CD1c-positive myeloid dendritic cell (primary cell): ENCODE measurements at regions not wholly inside any gene's neighbourhood (a gene's known extent, or its start where the extent isn't known, plus 50 kb on each side); places are given as distances from the start of the nearest gene placed in this dataset.
"Not testable (repeated sequence)": the region's sequence is repeated elsewhere in the genome, so short reads cannot be mapped to it uniquely, and the experiment has no call there.

Source experiments
- DNase-seq: peaks from one replicate; pipeline ENCODE4 v3.0.0-alpha.2; 2016; ENCODE audit errors: extremely low spot score

- DNase-seq, result no peak
These were observed 1213.4 kb downstream of the STIM2 start for GRCh38 chr4:28073860-28074555.

GRCh38 chr4:28075401-28075956, 1214.8 kb downstream of the STIM2 start:
- no peak for DNase-seq

DNA sequence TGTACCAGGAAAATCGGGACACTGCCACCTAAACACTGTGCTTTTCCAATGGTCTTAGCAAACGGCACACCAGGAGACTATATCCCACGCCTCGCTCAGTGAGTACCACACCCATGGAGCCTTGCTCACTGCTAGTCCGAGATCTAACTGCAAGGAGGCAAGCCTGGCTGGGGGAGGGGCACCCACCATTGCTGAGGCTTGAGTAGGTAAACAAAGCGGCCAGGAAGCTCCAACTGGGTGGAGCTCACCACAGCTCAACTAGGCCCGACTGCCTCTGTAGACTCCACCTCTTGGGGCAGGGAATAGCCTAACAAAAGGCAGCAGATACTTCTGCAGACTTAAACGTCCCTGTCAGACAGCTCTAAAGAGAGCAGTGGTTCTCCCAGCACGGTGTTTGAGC, 1216.6 kb downstream of the STIM2 start:
- not testable (repeated sequence) for DNase-seq

GRCh38 chr4:28082686-28083390, 1222.2 kb downstream of the STIM2 start:
- DNase-seq, result no peak

GRCh38 chr4:28092610-28093009, 1232.0 kb downstream of the STIM2 start:
- DNase-seq, result no peak

DNA sequence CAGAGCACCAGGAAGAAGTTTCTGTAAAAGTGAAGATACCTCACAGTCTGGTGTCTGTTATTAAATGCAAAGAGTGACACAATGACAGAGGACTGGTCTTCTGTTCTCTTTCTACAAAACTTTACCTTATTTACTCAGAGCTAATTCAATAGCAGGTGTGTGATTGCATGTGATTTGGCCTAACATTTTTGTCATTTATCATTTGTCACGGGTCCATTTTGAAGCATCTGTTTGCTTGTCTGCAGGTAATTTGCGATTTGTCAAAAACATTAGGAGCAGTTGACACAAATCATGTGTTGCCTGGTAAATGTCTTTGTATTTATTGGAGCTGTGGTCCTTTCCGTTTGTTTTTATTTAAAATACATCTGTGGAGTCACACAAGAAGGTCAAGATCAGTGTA, 1232.4 kb downstream of the STIM2 start:
- no peak for DNase-seq

GRCh38 chr4:28101583-28101982, 1240.9 kb downstream of the STIM2 start:
- no peak for DNase-seq

DNA sequence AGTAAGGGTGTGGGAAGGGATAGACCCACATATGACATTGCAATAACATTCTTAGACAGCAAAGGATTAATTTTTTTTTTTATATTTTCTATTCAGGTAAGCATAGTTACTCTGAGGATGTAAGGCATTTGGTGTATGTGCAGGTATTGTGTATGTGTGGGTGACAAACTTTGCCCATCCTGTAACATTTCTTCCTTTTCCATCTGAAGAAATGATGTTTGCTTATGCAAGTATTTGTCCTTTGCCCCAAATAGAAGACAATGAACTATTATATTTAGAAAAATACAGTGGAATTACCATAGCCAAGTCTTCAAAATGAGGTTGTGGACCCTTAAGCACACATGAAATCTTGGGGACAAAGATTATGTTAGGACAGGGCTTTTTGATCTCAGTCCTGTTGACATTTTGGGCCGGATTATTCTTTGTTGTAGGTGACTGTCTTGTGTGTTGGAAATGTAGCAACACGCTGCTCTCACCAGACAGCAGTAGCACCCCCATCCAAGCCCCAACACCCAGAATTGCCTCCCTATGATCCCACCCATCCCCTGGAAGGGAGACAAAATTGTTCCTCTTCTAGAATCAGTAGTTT, 1244.7 kb downstream of the STIM2 start:
- DNase-seq, result no peak

DNA sequence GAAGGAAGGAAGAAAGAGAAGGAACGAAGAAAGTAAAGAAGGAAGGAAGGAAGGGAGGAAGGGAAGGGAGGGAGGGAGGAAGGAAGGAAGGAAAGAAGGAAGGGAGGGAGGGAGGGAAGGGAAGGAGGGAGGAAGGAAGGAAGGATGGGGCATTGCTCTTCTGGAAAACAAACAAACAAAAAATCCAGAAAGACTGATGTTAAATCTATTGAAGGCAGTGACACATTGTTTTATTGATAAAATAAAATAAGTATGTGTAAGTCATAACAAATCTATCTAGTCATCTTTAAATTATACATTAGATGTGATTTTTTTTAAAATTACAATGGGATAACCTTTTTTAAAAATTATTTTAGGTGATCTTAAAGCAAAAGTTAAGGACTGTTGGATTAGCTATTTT, 1245.5 kb downstream of the STIM2 start:
- DNase-seq, result no peak

DNA sequence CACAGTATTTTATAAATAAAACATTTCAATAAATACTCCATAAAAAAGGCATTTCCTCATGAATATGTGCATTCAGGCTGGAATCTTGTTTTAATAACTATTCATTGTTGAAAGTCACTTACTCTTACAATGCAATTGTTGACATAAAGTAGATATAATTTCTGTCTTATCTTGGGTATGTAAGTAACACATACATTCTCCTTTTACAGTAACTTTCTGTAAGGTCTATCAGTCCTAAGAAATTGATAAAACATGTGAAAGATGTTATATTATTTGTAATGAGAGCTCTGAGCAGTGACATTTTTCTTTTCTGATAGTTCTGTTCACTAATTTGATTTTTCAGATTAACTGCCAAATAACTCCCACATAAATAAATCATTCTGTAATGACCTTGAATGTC, 1249.2 kb downstream of the STIM2 start:
- no peak for DNase-seq

GRCh38 chr4:28112691-28113335, 1252.2 kb downstream of the STIM2 start:
- not testable (repeated sequence) for DNase-seq

DNA sequence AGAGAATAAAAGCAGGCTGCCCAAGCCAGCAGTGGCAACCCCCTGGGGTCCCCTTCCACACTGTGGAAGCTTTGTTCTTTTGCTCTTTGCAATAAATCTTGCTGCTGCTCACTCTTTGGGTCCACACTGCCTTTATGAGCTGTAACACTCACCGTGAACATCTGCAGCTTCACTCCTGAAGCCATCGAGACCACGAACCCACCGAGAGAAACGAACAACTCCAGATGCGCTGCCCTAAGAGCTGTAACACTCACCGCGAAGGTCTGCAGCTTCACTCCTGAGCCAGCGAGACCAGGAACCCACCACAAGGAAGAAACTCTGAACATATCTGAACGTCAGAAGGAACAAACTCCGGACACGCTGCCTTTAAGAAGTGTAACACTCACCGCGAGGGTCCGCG, 1252.9 kb downstream of the STIM2 start:
- DNase-seq, result not testable (repeated sequence)

DNA sequence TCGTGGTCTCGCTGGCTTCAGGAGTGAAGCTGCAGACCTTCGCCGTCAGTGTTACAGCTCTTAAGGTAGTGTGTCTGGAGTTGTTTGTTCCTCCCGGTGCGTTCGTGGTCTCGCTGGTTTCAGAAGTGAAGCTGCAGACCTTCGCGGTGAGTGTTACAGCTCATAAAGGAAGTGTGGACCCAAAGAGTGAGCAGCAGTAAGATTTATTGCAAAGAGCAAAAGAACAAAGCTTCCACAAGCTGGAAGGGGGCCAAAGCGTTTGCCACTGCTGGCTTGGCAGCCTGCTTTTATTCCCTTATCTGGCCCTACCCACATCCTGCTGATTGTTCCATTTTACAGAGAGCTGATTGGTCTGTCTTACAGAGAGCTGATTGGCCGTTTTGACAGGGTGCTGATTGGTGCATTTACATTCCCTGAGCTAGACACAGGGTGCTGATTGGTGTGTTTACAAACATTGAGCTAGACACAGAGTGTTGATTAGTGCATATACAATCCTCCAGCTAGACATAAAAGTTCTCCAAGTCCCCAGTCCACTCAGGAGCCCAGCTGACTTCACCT, 1256.0 kb downstream of the STIM2 start:
- DNase-seq, result not testable (repeated sequence)

DNA sequence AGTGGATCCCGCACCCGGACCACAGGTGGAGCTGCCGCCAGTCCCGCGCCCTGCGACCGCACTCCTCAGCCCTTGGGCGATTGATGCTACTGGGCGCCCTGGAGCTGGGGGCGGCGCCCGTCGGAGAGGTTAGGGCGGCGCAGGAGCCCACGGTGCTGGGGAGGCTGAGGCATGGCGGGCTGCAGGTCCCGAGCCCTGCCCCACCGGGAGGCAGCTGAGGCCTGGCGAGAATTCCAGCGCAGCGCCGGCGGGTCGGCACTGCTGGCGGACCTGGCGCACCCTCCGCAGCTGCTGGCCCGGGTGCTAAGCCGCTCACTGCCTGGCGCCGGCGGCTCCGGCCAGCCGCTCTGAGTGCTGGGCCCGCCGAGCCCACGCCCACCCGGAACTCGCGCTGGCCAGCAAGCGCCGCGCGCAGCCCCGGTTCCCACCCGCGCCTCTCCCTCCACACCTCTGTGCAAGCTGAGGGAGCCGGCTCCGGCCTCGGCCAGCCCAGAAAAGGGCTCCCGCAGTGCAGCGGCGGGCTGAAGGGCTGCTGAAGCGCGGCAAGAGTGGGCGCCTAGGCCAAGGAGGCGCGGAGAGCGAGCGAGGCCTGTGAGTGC, 1256.5 kb downstream of the STIM2 start:
- no peak for DNase-seq

DNA sequence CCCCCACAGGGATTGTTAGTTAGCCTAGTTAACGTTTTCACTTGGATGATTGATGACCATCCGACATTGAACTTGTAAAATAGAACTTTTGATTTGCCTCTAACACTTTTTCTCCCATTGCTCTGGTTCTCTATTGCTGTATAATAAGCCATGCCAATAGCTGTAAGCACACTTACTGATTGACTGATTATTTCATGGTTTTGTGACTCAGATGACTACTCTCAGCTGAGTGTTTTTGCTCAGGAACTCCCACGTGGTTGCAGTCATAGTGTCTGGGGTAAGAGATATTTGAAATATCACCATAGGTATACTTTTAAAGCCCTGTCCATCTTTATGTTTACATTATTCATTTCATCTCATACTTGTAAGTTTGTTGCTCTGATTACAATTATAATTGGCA, 1285.5 kb downstream of the STIM2 start:
- DNase-seq, result no peak

DNA sequence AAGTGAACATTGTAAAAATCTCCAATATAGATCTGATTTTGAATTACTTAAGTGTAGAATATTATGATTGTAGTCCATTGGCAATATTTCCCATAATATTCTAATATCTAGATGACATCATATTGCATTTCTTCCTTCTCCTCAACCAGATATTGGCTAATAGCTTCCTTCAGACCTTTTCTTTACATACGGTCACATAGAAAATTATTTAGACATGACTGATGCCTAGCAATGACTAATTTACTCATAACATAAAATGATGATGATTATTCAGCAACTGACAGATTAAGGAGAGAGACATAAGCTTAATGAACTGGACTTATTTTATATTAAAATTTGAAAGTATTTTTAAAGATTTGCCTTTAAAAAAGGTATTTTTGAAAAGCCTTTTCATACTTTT, 1287.6 kb downstream of the STIM2 start:
- DNase-seq, result no peak

DNA sequence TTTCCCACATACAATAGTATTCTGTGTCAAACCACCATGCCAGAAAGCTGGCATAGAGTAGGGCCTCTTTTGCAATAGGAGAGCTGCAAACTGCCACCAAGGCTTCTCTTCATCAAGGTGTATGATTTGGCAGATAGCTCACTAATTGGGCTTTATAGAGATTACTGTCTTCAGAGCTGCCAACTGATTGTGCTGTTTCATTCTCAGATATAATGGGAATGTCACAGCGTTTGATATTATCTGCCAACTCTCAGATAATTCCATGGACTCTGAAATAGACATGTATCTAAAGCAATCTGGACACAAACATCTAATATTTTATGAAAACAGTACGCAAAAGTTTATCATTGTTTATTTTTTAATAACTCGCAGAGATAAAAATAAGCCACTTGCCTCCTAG, 1289.1 kb downstream of the STIM2 start:
- no peak for DNase-seq

DNA sequence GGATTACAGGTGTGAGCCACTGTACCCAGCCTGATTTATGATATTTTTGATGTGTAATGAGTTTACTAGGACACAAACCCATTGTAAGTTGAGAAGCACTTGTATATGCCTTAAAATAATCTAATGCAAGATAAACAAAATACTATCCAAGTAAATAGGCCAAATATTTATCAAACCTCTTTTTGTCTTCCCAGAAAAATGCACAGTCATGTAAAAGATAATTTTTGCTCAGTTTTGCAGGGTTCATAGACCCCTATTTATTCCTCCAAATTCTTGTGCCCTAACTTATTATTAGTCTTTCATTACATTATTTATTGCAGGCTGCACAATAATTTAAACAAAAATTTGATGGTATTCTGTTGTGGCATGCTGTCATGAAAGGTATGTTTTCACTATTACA, 1290.7 kb downstream of the STIM2 start:
- DNase-seq, result no peak

DNA sequence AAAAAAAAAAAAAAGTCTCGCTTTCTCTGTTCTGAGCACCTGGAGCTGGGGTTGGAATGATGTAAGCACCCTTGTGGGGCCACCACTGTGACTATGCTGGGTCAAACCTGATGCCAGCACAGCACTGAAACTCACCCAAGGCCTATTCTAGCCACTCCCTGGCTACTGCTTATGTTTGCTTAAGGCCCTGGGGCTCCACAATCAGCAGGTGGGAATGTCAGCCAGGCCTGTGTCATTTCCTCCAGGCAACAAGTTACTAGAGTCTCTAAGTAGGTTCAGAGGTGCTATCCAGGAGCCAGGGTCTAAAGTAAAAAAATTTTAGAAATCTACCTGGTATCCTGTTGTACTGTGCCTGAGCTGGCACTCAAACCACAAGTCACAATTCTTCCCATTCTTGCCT, 1306.8 kb downstream of the STIM2 start:
- no peak for DNase-seq

GRCh38 chr4:28176942-28177341, 1316.3 kb downstream of the STIM2 start:
- no peak for DNase-seq

GRCh38 chr4:28177641-28178040, 1317.0 kb downstream of the STIM2 start:
- DNase-seq, result no peak

GRCh38 chr4:28179126-28179525, 1318.5 kb downstream of the STIM2 start:
- DNase-seq, result no peak
